ENCODE measurements at regions not wholly inside any gene's neighbourhood (a gene's known extent, or its start where the extent isn't known, plus 50 kb on each side); places are given as distances from the start of the nearest gene placed in this dataset.
A peak's percentile ranks its signal among the peaks of the same experiment; 100 is the strongest.

- Histone ChIP-seq H3K4me3 (ENCODE audit: low read length in 2 of 2) (no peak overlapping the region), H3K18ac (ENCODE audit: low read length) (no peak overlapping the region), H3K14ac (ENCODE audit: low read length) (no peak overlapping the region), H3K9ac (ENCODE audit: low read depth, low read length, poor library complexity) (peak overlapping the region; percentile 30), H3K36me3 (replicated peaks in 1 of 2; ENCODE audit: control insufficient read depth in 2 of 2, insufficient read depth in 2 of 2, low read length in 2 of 2) (no peaks in the 10 kb centered on the region), H3K23ac (ENCODE audit: low read depth, low read length, poor library complexity) (no peak overlapping the region), H3K79me1 (ENCODE audit: low read depth, low read length) (no peaks in the 10 kb centered on the region), H2BK5ac (ENCODE audit: low read length) (no peak overlapping the region), H2BK120ac (ENCODE audit: low read depth, low read length) (no peak overlapping the region), H2BK15ac (ENCODE audit: low read length) (no peak overlapping the region), H3K9me3 (replicated peaks in 1 of 2; ENCODE audit: control insufficient read depth in 2 of 2, insufficient read depth in 1 of 2, low read depth in 1 of 2, low read length in 2 of 2) (no peaks in the 10 kb centered on the region), H3K4me1 (ENCODE audit: control insufficient read depth in 2 of 2, insufficient read depth in 1 of 2, low read depth in 1 of 2, low read length in 2 of 2) (no peaks in the 10 kb centered on the region), H2BK12ac (ENCODE audit: low read length) (no peak overlapping the region), H3K27ac (replicated peaks; ENCODE audit: low read length) (no peak overlapping the region), H3K27me3 (ENCODE audit: control insufficient read depth in 3 of 3, insufficient read depth in 3 of 3, low read depth in 1 of 3, low read length in 3 of 3) (peaks cover 0 to 4% (median 0%) of the 10 kb centered on the region in 3 experiments), H2AFZ (ENCODE audit: low read length) (no peak overlapping the region), H4K8ac (ENCODE audit: low read depth, low read length) (no peak overlapping the region), H2AK5ac (ENCODE audit: low read depth, low read length) (no peak overlapping the region), H4K91ac (ENCODE audit: low read depth, low read length, poor library complexity) (no peak overlapping the region), H3K4me2 (ENCODE audit: insufficient read depth, low read length, poor library complexity, severe bottlenecking) (no peak overlapping the region), H3K4ac (ENCODE audit: low read length) (no peak overlapping the region)
- no peak for DNase-seq (ENCODE audit: low spot score)
- no CpG with 5 or more reads among the region's 2 CpGs for WGBS, 2 donors (ENCODE audit: extremely low coverage in 2 of 2, insufficient read length in 2 of 2, insufficient replicate concordance in 1 of 2)
Observed at GRCh38 chr6:53446151-53446550, 97.4 kb upstream of the ELOVL5 start.

- Histone ChIP-seq H3K4ac (ENCODE audit: low read length) (no peak overlapping the region), H2BK15ac (ENCODE audit: low read length) (no peak overlapping the region), H3K4me3 (ENCODE audit: low read length in 2 of 2) (no peak overlapping the region), H2BK12ac (ENCODE audit: low read length) (no peak overlapping the region), H3K9me3 (replicated peaks in 1 of 2; ENCODE audit: control insufficient read depth in 2 of 2, insufficient read depth in 1 of 2, low read depth in 1 of 2, low read length in 2 of 2) (no peaks in the 10 kb centered on the region), H3K79me1 (ENCODE audit: low read depth, low read length) (no peaks in the 10 kb centered on the region), H2BK5ac (ENCODE audit: low read length) (no peak overlapping the region), H2BK120ac (ENCODE audit: low read depth, low read length) (no peak overlapping the region), H3K4me2 (ENCODE audit: insufficient read depth, low read length, poor library complexity, severe bottlenecking) (no peak overlapping the region), H3K9ac (ENCODE audit: low read depth, low read length, poor library complexity) (no peak overlapping the region), H3K18ac (ENCODE audit: low read length) (no peak overlapping the region), H3K27ac (replicated peaks; ENCODE audit: low read length) (no peak overlapping the region), H3K4me1 (ENCODE audit: control insufficient read depth in 2 of 2, insufficient read depth in 1 of 2, low read depth in 1 of 2, low read length in 2 of 2) (no peaks in the 10 kb centered on the region), H3K14ac (ENCODE audit: low read length) (no peak overlapping the region), H4K91ac (ENCODE audit: low read depth, low read length, poor library complexity) (no peak overlapping the region), H3K27me3 (ENCODE audit: control insufficient read depth in 3 of 3, insufficient read depth in 3 of 3, low read depth in 1 of 3, low read length in 3 of 3) (peaks cover 0 to 4% (median 0%) of the 10 kb centered on the region in 3 experiments), H3K23ac (ENCODE audit: low read depth, low read length, poor library complexity) (no peak overlapping the region), H2AK5ac (ENCODE audit: low read depth, low read length) (no peak overlapping the region), H3K36me3 (replicated peaks in 1 of 2; ENCODE audit: control insufficient read depth in 2 of 2, insufficient read depth in 2 of 2, low read length in 2 of 2) (no peaks in the 10 kb centered on the region), H4K8ac (ENCODE audit: low read depth, low read length) (no peak overlapping the region), H2AFZ (ENCODE audit: low read length) (no peak overlapping the region)
- DNase-seq (ENCODE audit: low spot score): no peak
- WGBS, 2 donors (ENCODE audit: extremely low coverage in 2 of 2, insufficient read length in 2 of 2, insufficient replicate concordance in 1 of 2): no CpG with 5 or more reads among the region's 3 CpGs
Observed at GRCh38 chr6:53441761-53442160, 93.0 kb upstream of the ELOVL5 start.

GRCh38 chr6:53441035-53441493 is 92.3 kb upstream of the ELOVL5 start:
- Histone ChIP-seq H4K91ac (ENCODE audit: low read depth, low read length, poor library complexity) (no peak overlapping the region), H3K27ac (replicated peaks; ENCODE audit: low read length) (no peak overlapping the region), H3K9me3 (replicated peaks in 1 of 2; ENCODE audit: control insufficient read depth in 2 of 2, insufficient read depth in 1 of 2, low read depth in 1 of 2, low read length in 2 of 2) (no peaks in the 10 kb centered on the region), H2AFZ (ENCODE audit: low read length) (no peak overlapping the region), H3K4me3 (ENCODE audit: low read length in 2 of 2) (no peak overlapping the region), H2AK5ac (ENCODE audit: low read depth, low read length) (no peak overlapping the region), H3K18ac (ENCODE audit: low read length) (no peak overlapping the region), H2BK12ac (ENCODE audit: low read length) (no peak overlapping the region), H2BK120ac (ENCODE audit: low read depth, low read length) (no peak overlapping the region), H3K36me3 (replicated peaks in 1 of 2; ENCODE audit: control insufficient read depth in 2 of 2, insufficient read depth in 2 of 2, low read length in 2 of 2) (no peaks in the 10 kb centered on the region), H3K27me3 (ENCODE audit: control insufficient read depth in 3 of 3, insufficient read depth in 3 of 3, low read depth in 1 of 3, low read length in 3 of 3) (no peaks in the 10 kb centered on the region), H2BK15ac (ENCODE audit: low read length) (no peak overlapping the region), H3K4me2 (ENCODE audit: insufficient read depth, low read length, poor library complexity, severe bottlenecking) (no peak overlapping the region), H3K9ac (ENCODE audit: low read depth, low read length, poor library complexity) (no peak overlapping the region), H3K14ac (ENCODE audit: low read length) (no peak overlapping the region), H2BK5ac (ENCODE audit: low read length) (no peak overlapping the region), H3K4me1 (ENCODE audit: control insufficient read depth in 2 of 2, insufficient read depth in 1 of 2, low read depth in 1 of 2, low read length in 2 of 2) (no peaks in the 10 kb centered on the region), H3K23ac (ENCODE audit: low read depth, low read length, poor library complexity) (no peak overlapping the region), H3K4ac (ENCODE audit: low read length) (no peak overlapping the region), H3K79me1 (ENCODE audit: low read depth, low read length) (no peaks in the 10 kb centered on the region), H4K8ac (ENCODE audit: low read depth, low read length) (no peak overlapping the region)
- WGBS, 2 donors (ENCODE audit: extremely low coverage in 2 of 2, insufficient read length in 2 of 2, insufficient replicate concordance in 1 of 2): no CpG with 5 or more reads among the region's 1 CpG
- DNase-seq (ENCODE audit: low spot score): no peak

GRCh38 chr6:53440336-53440945 is 91.7 kb upstream of the ELOVL5 start:
- no peak overlapping the region for H3K14ac ChIP-seq (ENCODE audit: low read length)
- H4K91ac ChIP-seq (ENCODE audit: low read depth, low read length, poor library complexity): no peak overlapping the region
- no peak overlapping the region for H2BK15ac ChIP-seq (ENCODE audit: low read length)
- H2BK5ac ChIP-seq (ENCODE audit: low read length): no peak overlapping the region
- H2AFZ ChIP-seq (ENCODE audit: low read length): no peak overlapping the region
- H3K4me3 ChIP-seq (ENCODE audit: low read length in 2 of 2): no peak overlapping the region
- H3K27ac ChIP-seq (replicated peaks; ENCODE audit: low read length): no peak overlapping the region
- H3K9me3 ChIP-seq (replicated peaks in 1 of 2; ENCODE audit: control insufficient read depth in 2 of 2, insufficient read depth in 1 of 2, low read depth in 1 of 2, low read length in 2 of 2): no peaks in the 10 kb centered on the region
- no peak overlapping the region for H2BK120ac ChIP-seq (ENCODE audit: low read depth, low read length)
- no peaks in the 10 kb centered on the region for H3K27me3 ChIP-seq (ENCODE audit: control insufficient read depth in 3 of 3, insufficient read depth in 3 of 3, low read depth in 1 of 3, low read length in 3 of 3)
- H2AK5ac ChIP-seq (ENCODE audit: low read depth, low read length): no peak overlapping the region
- no peak overlapping the region for H3K4ac ChIP-seq (ENCODE audit: low read length)
- H3K4me2 ChIP-seq (ENCODE audit: insufficient read depth, low read length, poor library complexity, severe bottlenecking): no peak overlapping the region
- H3K36me3 ChIP-seq (replicated peaks in 1 of 2; ENCODE audit: control insufficient read depth in 2 of 2, insufficient read depth in 2 of 2, low read length in 2 of 2): no peaks in the 10 kb centered on the region
- no peak overlapping the region for H4K8ac ChIP-seq (ENCODE audit: low read depth, low read length)
- WGBS, 2 donors (ENCODE audit: extremely low coverage in 2 of 2, insufficient read length in 2 of 2, insufficient replicate concordance in 1 of 2): no CpG with 5 or more reads among the region's 3 CpGs
- no peak overlapping the region for H2BK12ac ChIP-seq (ENCODE audit: low read length)
- H3K79me1 ChIP-seq (ENCODE audit: low read depth, low read length): no peaks in the 10 kb centered on the region
- no peak overlapping the region for H3K9ac ChIP-seq (ENCODE audit: low read depth, low read length, poor library complexity)
- DNase-seq (ENCODE audit: low spot score): no peak
- no peak overlapping the region for H3K18ac ChIP-seq (ENCODE audit: low read length)
- no peak overlapping the region for H3K23ac ChIP-seq (ENCODE audit: low read depth, low read length, poor library complexity)
- no peaks in the 10 kb centered on the region for H3K4me1 ChIP-seq (ENCODE audit: control insufficient read depth in 2 of 2, insufficient read depth in 1 of 2, low read depth in 1 of 2, low read length in 2 of 2)
